ENCODE measurements at regions not wholly inside any gene's neighbourhood (a gene's known extent, or its start where the extent isn't known, plus 50 kb on each side); places are given as distances from the start of the nearest gene placed in this dataset.

DNA sequence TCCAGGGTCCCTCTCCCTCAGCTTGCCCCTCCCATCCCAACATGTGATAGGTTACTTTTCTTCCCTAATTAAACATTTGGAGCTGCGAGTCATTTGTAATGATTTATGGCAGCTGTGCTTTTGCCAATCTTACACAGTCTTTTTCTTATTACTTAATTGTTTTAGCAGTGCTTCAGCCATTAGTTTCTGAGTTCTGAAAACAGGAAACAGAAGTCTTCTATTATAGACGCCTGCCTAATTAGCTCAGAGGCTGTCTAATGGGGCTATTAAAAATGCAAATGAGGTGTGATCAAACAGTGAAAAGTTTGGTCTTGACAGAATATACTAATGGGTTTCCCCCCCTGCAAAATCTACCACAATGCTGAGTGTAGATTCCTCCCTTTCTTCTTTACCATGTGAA, 388.3 kb upstream of the CELF4 start:
- TF ChIP-seq, protein P1, sequence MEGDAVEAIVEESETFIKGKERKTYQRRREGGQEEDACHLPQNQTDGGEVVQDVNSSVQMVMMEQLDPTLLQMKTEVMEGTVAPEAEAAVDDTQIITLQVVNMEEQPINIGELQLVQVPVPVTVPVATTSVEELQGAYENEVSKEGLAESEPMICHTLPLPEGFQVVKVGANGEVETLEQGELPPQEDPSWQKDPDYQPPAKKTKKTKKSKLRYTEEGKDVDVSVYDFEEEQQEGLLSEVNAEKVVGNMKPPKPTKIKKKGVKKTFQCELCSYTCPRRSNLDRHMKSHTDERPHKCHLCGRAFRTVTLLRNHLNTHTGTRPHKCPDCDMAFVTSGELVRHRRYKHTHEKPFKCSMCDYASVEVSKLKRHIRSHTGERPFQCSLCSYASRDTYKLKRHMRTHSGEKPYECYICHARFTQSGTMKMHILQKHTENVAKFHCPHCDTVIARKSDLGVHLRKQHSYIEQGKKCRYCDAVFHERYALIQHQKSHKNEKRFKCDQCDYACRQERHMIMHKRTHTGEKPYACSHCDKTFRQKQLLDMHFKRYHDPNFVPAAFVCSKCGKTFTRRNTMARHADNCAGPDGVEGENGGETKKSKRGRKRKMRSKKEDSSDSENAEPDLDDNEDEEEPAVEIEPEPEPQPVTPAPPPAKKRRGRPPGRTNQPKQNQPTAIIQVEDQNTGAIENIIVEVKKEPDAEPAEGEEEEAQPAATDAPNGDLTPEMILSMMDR (conservative IDR thresholded peaks at IDR 0.05; ENCODE audit: low read length): no peak
- TF ChIP-seq EZH2phosphoT487 (IDR thresholded peaks at IDR 0.05; ENCODE audit: borderline replicate concordance, low read depth, low read length): no peak
